Osteoblast (primary cell): ENCODE measurements at regions not wholly inside any gene's neighbourhood (a gene's known extent, or its start where the extent isn't known, plus 50 kb on each side); places are given as distances from the start of the nearest gene placed in this dataset.

Source experiments
- DNase-seq: peaks from one replicate; pipeline ENCODE4 v3.0.0; 2011; ENCODE audit warnings: low spot score, mixed read lengths; ENCODE audit not compliant: insufficient read length; ENCODE audit errors: missing footprints
- H2AFZ ChIP-seq: 2 replicates; pipeline ENCODE4 v1.6.0; 2011; ENCODE audit warnings: mild to moderate bottlenecking, low read length
- H3K27ac ChIP-seq: 2 replicates; pipeline ENCODE4 v1.5.1; 2011; ENCODE audit warnings: mild to moderate bottlenecking, low read depth, low read length, moderate library complexity
- H3K27me3 ChIP-seq: 2 replicates; pipeline ENCODE4 v1.6.0; 2012; ENCODE audit warnings: mild to moderate bottlenecking, control low read depth, inconsistent platforms, low read length, moderate library complexity; ENCODE audit not compliant: insufficient read depth
- H3K36me3 ChIP-seq: 2 replicates; pipeline ENCODE4 v1.5.1; 2011; ENCODE audit warnings: mild to moderate bottlenecking, low read length, control low read depth, moderate library complexity; ENCODE audit not compliant: insufficient read depth
- H3K4me1 ChIP-seq: 2 replicates; pipeline ENCODE4 v1.5.1; 2011; ENCODE audit warnings: mild to moderate bottlenecking, low read length, control low read depth, moderate library complexity; ENCODE audit not compliant: insufficient read depth
- H3K4me2 ChIP-seq: 2 replicates; pipeline ENCODE4 v1.6.0; 2011; ENCODE audit warnings: mild to moderate bottlenecking, low read length; ENCODE audit not compliant: insufficient read depth
- H3K4me3 ChIP-seq: fragments of 200-600 bp; sonication (generic); 3 replicates; pipeline ENCODE4 v1.5.1; 2012; ENCODE audit warnings: mild to moderate bottlenecking, low read length, inconsistent platforms; ENCODE audit not compliant: insufficient read depth
- H3K79me2 ChIP-seq: 2 replicates; pipeline ENCODE4 v1.6.0; 2012; ENCODE audit warnings: mild to moderate bottlenecking, low read length, control low read depth, inconsistent platforms; ENCODE audit not compliant: insufficient read depth
- H3K9me3 ChIP-seq: 2 replicates; pipeline ENCODE4 v1.5.1; 2011; ENCODE audit warnings: low read depth, low read length, control low read depth
- H4K20me1 ChIP-seq: 2 replicates; pipeline ENCODE4 v1.6.0; 2012; ENCODE audit warnings: mild to moderate bottlenecking, low read length, control low read depth; ENCODE audit not compliant: insufficient read depth
- CTCF ChIP-seq: IDR thresholded peaks from 2 replicates; pipeline ENCODE4 v1.5.1; 2011; ENCODE audit warnings: mild to moderate bottlenecking, low read depth, low read length, moderate library complexity; ENCODE audit errors: extremely low read depth

- Histone ChIP-seq H2AFZ (no peak overlapping the region), H3K9me3 (peaks cover 3% of the 10 kb centered on the region), H4K20me1 (no peaks in the 10 kb centered on the region), H3K4me2 (no peak overlapping the region), H3K36me3 (no peaks in the 10 kb centered on the region), H3K27ac (no peak overlapping the region), H3K4me3 (no peak overlapping the region), H3K4me1 (peaks cover 14% of the 10 kb centered on the region), H3K79me2 (no peaks in the 10 kb centered on the region), H3K27me3 (peaks cover 3% of the 10 kb centered on the region)
- TF ChIP-seq CTCF: no peak
- DNase-seq: no peak
These were observed 605.8 kb upstream of the CDH11 start for GRCh38 chr16:65727534-65728137.

DNA sequence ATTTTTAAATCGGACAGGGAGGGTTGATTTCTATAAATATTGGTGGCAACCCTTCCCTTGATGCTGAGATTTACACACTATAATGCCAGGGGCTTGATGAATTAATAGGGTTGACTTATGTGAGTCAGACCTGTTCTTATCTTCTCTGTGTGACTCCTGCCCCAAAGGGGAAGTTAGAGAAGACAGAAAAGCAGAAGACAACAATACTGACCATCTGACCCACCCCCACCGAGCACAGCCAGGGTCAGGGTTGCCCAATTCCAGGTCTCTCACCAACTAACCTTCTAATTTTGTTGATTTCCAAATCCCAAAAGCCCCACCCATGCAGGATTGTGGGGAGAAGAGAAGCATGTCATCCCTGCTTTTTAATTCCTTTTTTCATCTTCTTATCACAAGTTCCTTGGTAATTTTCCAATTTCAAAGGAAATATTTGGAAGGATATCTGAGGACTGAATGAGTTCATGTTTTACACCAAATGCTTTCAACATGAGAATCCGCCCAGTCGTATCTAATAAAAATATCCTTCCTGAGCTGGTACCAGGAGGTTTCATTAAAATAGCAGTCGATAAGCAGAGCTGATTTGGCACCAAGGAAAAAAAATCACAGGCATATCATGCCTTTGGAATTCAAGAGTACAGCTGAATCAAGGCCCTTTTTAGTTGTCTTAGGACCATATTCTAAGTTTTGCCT lies 603.4 kb upstream of the CDH11 start:
- Histone ChIP-seq H3K27ac (no peak overlapping the region), H4K20me1 (no peaks in the 10 kb centered on the region), H3K9me3 (peaks cover 3% of the 10 kb centered on the region), H2AFZ (no peak overlapping the region), H3K27me3 (peaks cover 3% of the 10 kb centered on the region), H3K4me3 (no peak overlapping the region), H3K4me2 (no peak overlapping the region), H3K36me3 (no peaks in the 10 kb centered on the region), H3K79me2 (no peaks in the 10 kb centered on the region), H3K4me1 (peaks cover 14% of the 10 kb centered on the region)
- TF ChIP-seq CTCF: no peak
- peak; percentile 57 for DNase-seq

- peaks cover 14% of the 10 kb centered on the region for H3K4me1 ChIP-seq
- no peak for TF ChIP-seq CTCF
- H3K4me2 ChIP-seq: no peak overlapping the region
- no peak overlapping the region for H2AFZ ChIP-seq
- H4K20me1 ChIP-seq: no peaks in the 10 kb centered on the region
- no peak overlapping the region for H3K4me3 ChIP-seq
- H3K27me3 ChIP-seq: no peaks in the 10 kb centered on the region
- no peaks in the 10 kb centered on the region for H3K9me3 ChIP-seq
- no peak for DNase-seq
- no peaks in the 10 kb centered on the region for H3K36me3 ChIP-seq
- H3K27ac ChIP-seq: no peak overlapping the region
- H3K79me2 ChIP-seq: no peaks in the 10 kb centered on the region
These were observed 600.6 kb upstream of the CDH11 start for GRCh38 chr16:65722429-65722828.

- no peaks in the 10 kb centered on the region for H3K9me3 ChIP-seq
- H3K27me3 ChIP-seq: peaks cover 11% of the 10 kb centered on the region
- TF ChIP-seq CTCF: no peak
- no peak overlapping the region for H3K4me2 ChIP-seq
- no peaks in the 10 kb centered on the region for H3K4me1 ChIP-seq
- H3K4me3 ChIP-seq: no peak overlapping the region
- no peaks in the 10 kb centered on the region for H3K36me3 ChIP-seq
- no peak overlapping the region for H2AFZ ChIP-seq
- no peaks in the 10 kb centered on the region for H3K79me2 ChIP-seq
- H3K27ac ChIP-seq: no peak overlapping the region
- no peak for DNase-seq
- H4K20me1 ChIP-seq: no peaks in the 10 kb centered on the region
These were observed 596.0 kb upstream of the CDH11 start for GRCh38 chr16:65717846-65718245.
